HCT116 (cell line): ENCODE measurements at regions not wholly inside any gene's neighbourhood (a gene's known extent, or its start where the extent isn't known, plus 50 kb on each side); places are given as distances from the start of the nearest gene placed in this dataset.

Experiments
- POLR2AphosphoS5 ChIP-seq: IDR thresholded peaks from 2 replicates; pipeline ENCODE4 v1.6.1; 2011; ENCODE audit warnings: mild to moderate bottlenecking, low read depth, low read length, moderate library complexity
- SIN3A ChIP-seq: IDR thresholded peaks from 2 replicates; pipeline ENCODE4 v1.6.1; 2012; ENCODE audit warnings: low read depth
- ZNF274 ChIP-seq: fragments of 200-500 bp; sonication (Bioruptor generic); IDR thresholded peaks from 2 replicates; pipeline ENCODE4 v1.6.1; 2014; ENCODE audit warnings: mild to moderate bottlenecking, low read depth, low read length, inconsistent platforms
- TF ChIP-seq, protein P1 (sequence below), 3 experiments: fragments of 200-600 bp in 1 of 3; sonication (generic) in 1 of 3; IDR thresholded peaks in 2 of 3; conservative IDR thresholded peaks in 1 of 3; 2 replicates each; pipeline ENCODE4 v1.5.1; 2012 to 2017; ENCODE audit warnings: low read depth in 2 of 3, low read length in 2 of 3, antibody characterized with exemption in 1 of 3, borderline replicate concordance in 1 of 3, control low read depth in 1 of 3, mild to moderate bottlenecking in 1 of 3, mixed read lengths in 1 of 3, mixed run types in 1 of 3, moderate library complexity in 1 of 3; ENCODE audit not compliant: insufficient read depth in 1 of 3

DNA sequence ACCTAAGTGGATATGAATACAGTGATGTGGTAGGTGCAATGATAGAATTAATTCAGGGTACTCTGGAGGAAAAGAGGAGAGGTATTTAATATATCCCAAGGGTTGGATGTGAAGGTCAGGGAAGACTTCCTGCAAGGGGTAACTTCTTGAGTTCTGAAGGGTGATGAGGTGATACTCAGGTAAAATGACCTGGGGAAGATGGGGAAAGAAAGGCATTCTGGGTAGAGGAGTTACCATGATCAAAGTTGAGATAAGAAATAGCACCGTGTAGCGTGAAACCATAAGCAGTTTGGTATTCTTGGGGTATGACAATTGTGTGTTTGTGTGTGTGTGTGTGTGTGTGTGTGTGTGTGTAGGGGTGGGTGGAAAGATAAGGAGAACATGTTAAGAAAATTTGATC, 270.4 kb upstream of the LCORL start:
- TF ChIP-seq, protein P1, sequence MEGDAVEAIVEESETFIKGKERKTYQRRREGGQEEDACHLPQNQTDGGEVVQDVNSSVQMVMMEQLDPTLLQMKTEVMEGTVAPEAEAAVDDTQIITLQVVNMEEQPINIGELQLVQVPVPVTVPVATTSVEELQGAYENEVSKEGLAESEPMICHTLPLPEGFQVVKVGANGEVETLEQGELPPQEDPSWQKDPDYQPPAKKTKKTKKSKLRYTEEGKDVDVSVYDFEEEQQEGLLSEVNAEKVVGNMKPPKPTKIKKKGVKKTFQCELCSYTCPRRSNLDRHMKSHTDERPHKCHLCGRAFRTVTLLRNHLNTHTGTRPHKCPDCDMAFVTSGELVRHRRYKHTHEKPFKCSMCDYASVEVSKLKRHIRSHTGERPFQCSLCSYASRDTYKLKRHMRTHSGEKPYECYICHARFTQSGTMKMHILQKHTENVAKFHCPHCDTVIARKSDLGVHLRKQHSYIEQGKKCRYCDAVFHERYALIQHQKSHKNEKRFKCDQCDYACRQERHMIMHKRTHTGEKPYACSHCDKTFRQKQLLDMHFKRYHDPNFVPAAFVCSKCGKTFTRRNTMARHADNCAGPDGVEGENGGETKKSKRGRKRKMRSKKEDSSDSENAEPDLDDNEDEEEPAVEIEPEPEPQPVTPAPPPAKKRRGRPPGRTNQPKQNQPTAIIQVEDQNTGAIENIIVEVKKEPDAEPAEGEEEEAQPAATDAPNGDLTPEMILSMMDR (IDR thresholded peaks at IDR 0.05 in 2 of 3, conservative IDR thresholded peaks at IDR 0.05 in 1 of 3; ENCODE audit: borderline replicate concordance in 1 of 3, insufficient read depth in 1 of 3, low read depth in 2 of 3, low read length in 2 of 3): no peak
- TF ChIP-seq POLR2AphosphoS5 (no peak), ZNF274 (no peak), SIN3A (no peak)
